ENCODE measurements at regions not wholly inside any gene's neighbourhood (a gene's known extent, or its start where the extent isn't known, plus 50 kb on each side); places are given as distances from the start of the nearest gene placed in this dataset.

- H3K27ac ChIP-seq = no peak overlapping the region
- no peaks in the 10 kb centered on the region for H3K36me3 ChIP-seq
- no peaks in the 10 kb centered on the region for H3K9me3 ChIP-seq
- H3K4me3 ChIP-seq = no peak overlapping the region
- TF ChIP-seq CTCF (IDR thresholded peaks at IDR 0.05) = no peak
- no peaks in the 10 kb centered on the region for H3K4me1 ChIP-seq (ENCODE audit: control insufficient read depth in 1 of 2, low read depth in 2 of 2)
- H3K27me3 ChIP-seq (replicated peaks; ENCODE audit: insufficient read depth) = no peaks in the 10 kb centered on the region
- DNase-seq (ENCODE audit: low spot score) = no peak
- ATAC-seq (ENCODE audit: insufficient number of reproducible peaks, low FRiP score, low read depth) = no peak
Measured at GRCh38 chr16:86211800-86212199, 298.5 kb upstream of the FOXF1 start.

GRCh38 chr16:86212706-86213436 lies 297.5 kb upstream of the FOXF1 start:
- ATAC-seq (ENCODE audit: insufficient number of reproducible peaks, low FRiP score, low read depth) (no peak), DNase-seq (ENCODE audit: low spot score) (no peak)
- H3K27ac ChIP-seq = no peak overlapping the region
- H3K36me3 ChIP-seq = no peaks in the 10 kb centered on the region
- H3K9me3 ChIP-seq = no peaks in the 10 kb centered on the region
- no peaks in the 10 kb centered on the region for H3K4me1 ChIP-seq (ENCODE audit: control insufficient read depth in 1 of 2, low read depth in 2 of 2)
- no peak for TF ChIP-seq CTCF (IDR thresholded peaks at IDR 0.05)
- H3K27me3 ChIP-seq (replicated peaks; ENCODE audit: insufficient read depth) = no peaks in the 10 kb centered on the region
- no peak overlapping the region for H3K4me3 ChIP-seq

- Histone ChIP-seq H3K27me3 (replicated peaks; ENCODE audit: insufficient read depth) (no peaks in the 10 kb centered on the region), H3K9me3 (no peaks in the 10 kb centered on the region), H3K36me3 (no peaks in the 10 kb centered on the region), H3K27ac (no peak overlapping the region), H3K4me3 (no peak overlapping the region), H3K4me1 (ENCODE audit: control insufficient read depth in 1 of 2, low read depth in 2 of 2) (no peaks in the 10 kb centered on the region)
- DNase-seq (ENCODE audit: low spot score) = no peak
- no peak for ATAC-seq (ENCODE audit: insufficient number of reproducible peaks, low FRiP score, low read depth)
- TF ChIP-seq CTCF (IDR thresholded peaks at IDR 0.05) = no peak
Measured at GRCh38 chr16:86213437-86214205, 296.7 kb upstream of the FOXF1 start.

DNA sequence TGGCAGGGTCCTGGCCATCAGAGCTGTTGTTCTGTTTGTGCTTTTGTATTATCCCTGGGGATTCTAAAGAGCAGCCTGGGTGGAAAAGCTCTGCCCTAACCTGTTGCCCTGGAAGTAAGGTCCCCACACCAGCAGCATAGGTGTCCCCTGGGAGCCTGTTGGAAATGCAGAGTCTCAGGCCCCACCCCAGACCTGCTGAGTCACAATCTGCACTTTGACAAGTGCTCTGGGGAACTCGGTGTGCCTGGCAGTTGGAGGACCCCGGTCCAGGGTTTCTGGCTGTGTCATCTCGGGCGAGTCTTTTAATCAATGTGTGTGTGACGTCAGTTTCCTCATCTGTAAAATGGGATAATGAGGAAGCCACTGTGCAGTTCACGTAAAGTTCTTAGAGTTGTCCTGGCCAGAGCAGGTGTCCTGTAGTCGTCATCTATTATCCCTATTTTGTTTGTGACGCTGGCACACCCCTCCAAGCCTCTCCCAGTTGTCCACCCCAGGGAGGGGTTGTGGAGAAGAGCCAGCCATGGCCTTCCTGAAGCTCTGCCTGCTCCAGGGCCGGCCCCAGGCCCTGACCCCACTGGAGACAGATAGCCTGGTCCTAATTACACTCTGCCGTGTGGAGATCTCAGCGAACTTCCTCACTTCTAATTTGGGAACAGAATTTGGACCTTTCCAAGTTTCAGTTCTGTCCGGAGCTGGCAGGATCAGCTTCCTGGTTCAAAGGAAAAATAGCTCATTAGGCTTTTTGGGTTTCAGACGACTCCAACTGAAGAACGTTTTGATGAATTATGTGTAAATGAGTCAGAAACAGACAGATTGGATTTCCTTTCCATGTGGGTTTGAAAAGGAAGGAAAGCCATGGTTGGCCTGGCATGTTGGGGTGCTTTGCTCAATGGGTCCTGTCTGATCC lies 295.7 kb upstream of the FOXF1 start:
- no peak for ATAC-seq (ENCODE audit: insufficient number of reproducible peaks, low FRiP score, low read depth)
- no peak for DNase-seq (ENCODE audit: low spot score)
- Histone ChIP-seq H3K36me3 (no peaks in the 10 kb centered on the region), H3K4me3 (no peak overlapping the region), H3K9me3 (no peaks in the 10 kb centered on the region), H3K27me3 (replicated peaks; ENCODE audit: insufficient read depth) (no peaks in the 10 kb centered on the region), H3K4me1 (ENCODE audit: control insufficient read depth in 1 of 2, low read depth in 2 of 2) (no peaks in the 10 kb centered on the region), H3K27ac (no peak overlapping the region)
- TF ChIP-seq CTCF (IDR thresholded peaks at IDR 0.05) = no peak
